RWPE2 (cell line): ENCODE measurements at regions not wholly inside any gene's neighbourhood (a gene's known extent, or its start where the extent isn't known, plus 50 kb on each side); places are given as distances from the start of the nearest gene placed in this dataset.

Source experiments
- ATAC-seq: fragments of 200-7000 bp; cut with Tn5 transposase; 3 replicates; pipeline ENCODE4 v1.9.1; 2021; ENCODE audit warnings: low read depth
- DNase-seq: peaks from one replicate; pipeline ENCODE4 v3.0.0-alpha.2; 2020; ENCODE audit warnings: low spot score
- H3K27ac ChIP-seq: fragments of 450-650 bp; 2 replicates; pipeline ENCODE4 v1.5.1; 2017; ENCODE audit warnings: mild to moderate bottlenecking; ENCODE audit not compliant: poor library complexity, severe bottlenecking
- H3K27me3 ChIP-seq: fragments of 250-450 bp; sonication (Bioruptor Pico); 2 replicates; pipeline ENCODE4 v1.5.1; 2021; ENCODE audit warnings: mild to moderate bottlenecking, moderate library complexity; ENCODE audit not compliant: insufficient read depth, poor library complexity, severe bottlenecking
- H3K36me3 ChIP-seq: fragments of 250-450 bp; sonication (Bioruptor Pico); 2 replicates; pipeline ENCODE4 v1.5.1; 2020; ENCODE audit warnings: low read depth, mild to moderate bottlenecking, moderate library complexity
- H3K4me1 ChIP-seq: fragments of 250-450 bp; sonication (Bioruptor Pico); 2 replicates; pipeline ENCODE4 v1.5.1; 2021; ENCODE audit warnings: mild to moderate bottlenecking, moderate library complexity; ENCODE audit not compliant: insufficient read depth, poor library complexity, severe bottlenecking
- H3K4me3 ChIP-seq: fragments of 250-450 bp; sonication (Bioruptor Pico); 2 replicates; pipeline ENCODE4 v1.5.1; 2021; ENCODE audit warnings: mild to moderate bottlenecking, moderate library complexity; ENCODE audit not compliant: severe bottlenecking
- H3K9me3 ChIP-seq: fragments of 250-450 bp; sonication (Bioruptor Pico); 2 replicates; pipeline ENCODE4 v1.5.1; 2021; ENCODE audit warnings: mild to moderate bottlenecking, moderate library complexity; ENCODE audit not compliant: severe bottlenecking
- TF ChIP-seq, protein P1 (sequence below): fragments of 450-650 bp; IDR thresholded peaks from one replicate; pipeline ENCODE4 v1.5.1; 2017; ENCODE audit warnings: mild to moderate bottlenecking, moderate library complexity; ENCODE audit not compliant: poor library complexity, severe bottlenecking

GRCh38 chr4:8740666-8741395 is 130.8 kb downstream of the HMX1 start:
- DNase-seq (no peak), ATAC-seq (no peak)
- Histone ChIP-seq H3K4me3 (no peak overlapping the region), H3K27ac (no peak overlapping the region), H3K4me1 (no peaks in the 10 kb centered on the region), H3K27me3 (no peaks in the 10 kb centered on the region), H3K9me3 (no peaks in the 10 kb centered on the region), H3K36me3 (no peaks in the 10 kb centered on the region)
- TF ChIP-seq, protein P1, sequence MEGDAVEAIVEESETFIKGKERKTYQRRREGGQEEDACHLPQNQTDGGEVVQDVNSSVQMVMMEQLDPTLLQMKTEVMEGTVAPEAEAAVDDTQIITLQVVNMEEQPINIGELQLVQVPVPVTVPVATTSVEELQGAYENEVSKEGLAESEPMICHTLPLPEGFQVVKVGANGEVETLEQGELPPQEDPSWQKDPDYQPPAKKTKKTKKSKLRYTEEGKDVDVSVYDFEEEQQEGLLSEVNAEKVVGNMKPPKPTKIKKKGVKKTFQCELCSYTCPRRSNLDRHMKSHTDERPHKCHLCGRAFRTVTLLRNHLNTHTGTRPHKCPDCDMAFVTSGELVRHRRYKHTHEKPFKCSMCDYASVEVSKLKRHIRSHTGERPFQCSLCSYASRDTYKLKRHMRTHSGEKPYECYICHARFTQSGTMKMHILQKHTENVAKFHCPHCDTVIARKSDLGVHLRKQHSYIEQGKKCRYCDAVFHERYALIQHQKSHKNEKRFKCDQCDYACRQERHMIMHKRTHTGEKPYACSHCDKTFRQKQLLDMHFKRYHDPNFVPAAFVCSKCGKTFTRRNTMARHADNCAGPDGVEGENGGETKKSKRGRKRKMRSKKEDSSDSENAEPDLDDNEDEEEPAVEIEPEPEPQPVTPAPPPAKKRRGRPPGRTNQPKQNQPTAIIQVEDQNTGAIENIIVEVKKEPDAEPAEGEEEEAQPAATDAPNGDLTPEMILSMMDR, result no peak

DNA sequence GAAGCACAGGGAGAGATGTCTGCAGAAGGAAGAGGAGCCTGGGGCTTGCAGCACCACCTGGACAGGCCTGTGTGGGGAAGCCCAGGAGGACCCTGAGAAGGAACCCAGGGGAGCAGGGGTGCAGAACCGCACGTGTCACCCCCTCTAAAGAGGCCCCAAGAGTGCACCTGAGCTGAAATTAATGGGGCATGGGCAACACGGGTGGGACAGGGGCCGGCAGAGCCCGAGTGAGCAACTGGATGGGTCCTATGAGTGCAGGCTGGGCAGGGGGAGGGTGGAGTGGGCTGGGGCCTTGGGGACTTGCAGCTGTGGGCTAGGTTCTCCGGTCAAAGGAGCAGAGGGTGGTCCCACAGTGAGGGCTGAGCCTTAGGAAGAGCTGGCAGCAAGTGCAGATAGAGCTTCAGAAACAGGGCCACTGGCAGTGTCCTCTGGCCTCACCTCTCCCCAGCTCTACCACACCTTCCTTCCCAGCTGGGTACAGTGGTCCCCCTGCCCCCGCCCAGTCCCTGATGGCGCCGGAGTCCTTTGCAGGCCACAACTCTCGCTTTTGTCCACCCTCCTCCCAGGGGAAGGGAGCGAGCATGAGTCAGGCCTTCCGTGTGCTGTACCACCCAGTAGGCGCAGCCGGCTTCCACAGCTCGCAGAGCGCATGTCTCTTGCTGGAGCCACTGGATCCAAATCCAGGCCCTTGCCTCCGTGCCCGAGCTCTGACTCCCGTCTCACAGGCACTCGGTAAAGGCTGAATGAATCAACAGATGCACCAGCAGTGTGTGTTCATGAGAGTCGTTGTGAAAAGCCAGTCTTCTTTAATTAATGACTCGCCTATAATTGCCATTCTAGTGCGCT is 131.6 kb downstream of the HMX1 start:
- TF ChIP-seq, protein P1, result no peak
- no peaks in the 10 kb centered on the region for H3K4me1 ChIP-seq
- no peaks in the 10 kb centered on the region for H3K36me3 ChIP-seq
- no peaks in the 10 kb centered on the region for H3K9me3 ChIP-seq
- no peak for ATAC-seq
- H3K27me3 ChIP-seq, result no peaks in the 10 kb centered on the region
- DNase-seq, result no peak
- H3K4me3 ChIP-seq, result no peak overlapping the region
- H3K27ac ChIP-seq, result no peak overlapping the region

GRCh38 chr4:8739317-8739716 is 132.3 kb downstream of the HMX1 start:
- Histone ChIP-seq H3K27ac (no peak overlapping the region), H3K36me3 (no peaks in the 10 kb centered on the region), H3K27me3 (no peaks in the 10 kb centered on the region), H3K4me1 (no peaks in the 10 kb centered on the region), H3K9me3 (no peaks in the 10 kb centered on the region), H3K4me3 (no peak overlapping the region)
- TF ChIP-seq, protein P1, result no peak
- no peak for DNase-seq
- ATAC-seq, result no peak

DNA sequence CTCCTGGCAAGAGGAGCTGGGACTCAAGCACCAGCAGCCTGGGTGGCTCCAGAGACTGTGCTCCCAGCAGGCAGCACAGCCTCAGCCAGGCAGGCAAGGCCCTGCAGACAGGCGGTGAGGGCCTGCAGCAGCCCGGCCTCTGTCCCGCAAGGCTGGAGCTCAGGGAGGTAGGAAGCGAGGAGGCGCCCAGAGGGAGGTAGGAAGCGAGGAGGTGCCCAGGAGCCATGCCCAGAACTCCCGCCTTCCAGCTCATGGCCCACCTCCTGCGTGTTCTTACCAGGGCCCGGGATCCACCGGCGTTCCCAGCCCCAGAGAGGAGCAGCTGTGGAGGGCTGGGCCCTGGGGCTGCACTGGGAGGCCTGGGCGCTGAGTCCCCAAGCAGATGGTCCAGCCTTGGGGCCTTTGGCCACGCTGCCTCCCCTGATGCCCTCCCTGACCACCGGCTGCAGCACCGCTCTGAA is 133.1 kb downstream of the HMX1 start:
- Histone ChIP-seq H3K4me3 (no peak overlapping the region), H3K27me3 (no peaks in the 10 kb centered on the region), H3K4me1 (no peaks in the 10 kb centered on the region), H3K36me3 (no peaks in the 10 kb centered on the region), H3K9me3 (no peaks in the 10 kb centered on the region), H3K27ac (no peak overlapping the region)
- no peak for ATAC-seq
- TF ChIP-seq, protein P1, result no peak
- DNase-seq, result no peak
